NCI-H146 treated with DMSO at 0.1 percent for 48 hours (cell line): ENCODE measurements at regions not wholly inside any gene's neighbourhood (a gene's known extent, or its start where the extent isn't known, plus 50 kb on each side); places are given as distances from the start of the nearest gene placed in this dataset.

Experiments
- DNase-seq: peaks from one replicate; lab custom pipeline; 2025; ENCODE audit not compliant: unreplicated experiment; lab: John Stamatoyannopoulos, UW

DNA sequence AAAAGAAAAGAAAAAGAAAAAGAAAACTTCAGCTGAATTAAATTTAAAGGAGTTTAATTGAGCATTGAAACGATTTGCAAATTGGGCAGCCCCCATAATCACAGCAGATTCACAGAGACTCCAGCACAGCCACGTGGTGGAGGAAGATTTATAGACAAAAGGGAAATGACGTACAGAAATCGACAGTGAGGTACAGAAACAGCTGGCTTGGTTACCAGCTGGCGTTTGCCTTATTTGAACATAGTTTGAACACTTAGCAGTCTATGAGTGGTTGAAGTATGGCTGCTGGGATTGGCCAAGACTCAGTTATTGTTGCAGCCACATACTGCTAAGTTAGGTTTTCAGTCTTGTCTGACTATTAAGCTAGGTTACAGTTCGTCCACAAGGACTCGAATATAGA is 312.2 kb upstream of the SLC14A2 start:
- DNase-seq: no peak

DNA sequence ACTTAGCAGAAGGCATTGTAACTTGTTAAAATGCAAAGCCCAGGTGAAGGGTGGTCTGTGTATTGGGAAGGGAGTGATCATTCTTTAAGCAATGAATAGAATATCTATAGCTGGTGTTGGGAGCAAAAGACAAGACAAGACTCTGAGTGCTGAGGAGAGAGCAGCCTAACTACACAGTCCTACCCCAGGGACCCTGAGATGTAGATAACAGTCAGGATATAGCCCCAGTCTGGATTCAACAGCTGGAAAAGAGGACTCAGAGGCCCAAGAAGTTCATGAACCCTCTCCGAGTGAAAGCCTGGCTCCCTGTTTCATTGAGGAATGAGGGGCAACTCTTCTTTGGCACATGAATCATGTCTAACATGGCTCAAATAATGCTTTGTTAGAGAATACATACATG is 310.7 kb upstream of the SLC14A2 start:
- DNase-seq: no peak

DNA sequence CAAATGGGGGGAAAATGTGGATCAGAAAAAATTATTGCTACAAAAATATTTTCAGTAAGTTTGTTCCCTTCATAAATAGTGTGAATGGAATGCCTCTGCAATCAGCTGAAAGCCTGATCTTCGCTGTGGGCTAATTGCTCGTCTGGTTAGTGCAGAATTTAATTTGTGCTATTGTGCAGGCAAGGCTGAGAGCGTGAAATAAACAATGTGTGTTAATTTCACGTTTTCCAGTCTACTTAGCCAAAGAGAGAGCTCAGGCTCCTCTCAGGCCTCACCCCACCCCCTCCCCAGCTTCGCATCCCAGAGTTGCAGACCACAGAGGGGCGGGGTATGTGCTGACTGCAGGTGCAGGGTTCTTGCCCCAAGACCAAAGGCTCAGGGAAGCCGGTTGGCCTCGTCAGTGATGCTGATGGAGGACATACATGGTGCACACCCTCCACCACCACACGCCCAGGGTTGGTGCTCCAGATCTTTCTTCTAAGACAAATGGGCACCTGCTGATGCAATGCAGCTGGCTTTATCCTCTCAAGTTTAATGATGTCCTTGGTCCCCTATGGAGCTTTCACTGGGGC is 302.6 kb upstream of the SLC14A2 start:
- DNase-seq: peak; percentile 16

DNA sequence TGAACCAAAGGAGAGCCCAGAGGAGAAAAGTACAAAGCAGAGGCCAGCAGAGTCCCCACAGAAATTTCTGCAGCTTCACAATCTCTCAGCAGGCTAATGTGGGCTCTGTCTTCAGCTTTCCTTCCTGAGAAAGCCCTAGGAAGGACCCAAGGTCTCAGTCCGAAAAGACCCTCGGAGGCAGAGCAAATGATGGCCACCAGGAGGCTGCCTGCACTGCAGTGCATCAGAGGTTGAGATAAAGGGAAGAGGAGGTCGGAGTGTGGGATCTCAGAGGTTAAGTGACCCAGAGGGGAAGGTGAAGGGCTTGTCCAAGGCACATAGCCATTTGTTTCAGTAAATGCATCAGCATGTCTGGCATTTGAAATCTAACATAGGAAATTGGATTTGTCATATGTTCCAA is 299.1 kb upstream of the SLC14A2 start:
- DNase-seq: no peak

DNA sequence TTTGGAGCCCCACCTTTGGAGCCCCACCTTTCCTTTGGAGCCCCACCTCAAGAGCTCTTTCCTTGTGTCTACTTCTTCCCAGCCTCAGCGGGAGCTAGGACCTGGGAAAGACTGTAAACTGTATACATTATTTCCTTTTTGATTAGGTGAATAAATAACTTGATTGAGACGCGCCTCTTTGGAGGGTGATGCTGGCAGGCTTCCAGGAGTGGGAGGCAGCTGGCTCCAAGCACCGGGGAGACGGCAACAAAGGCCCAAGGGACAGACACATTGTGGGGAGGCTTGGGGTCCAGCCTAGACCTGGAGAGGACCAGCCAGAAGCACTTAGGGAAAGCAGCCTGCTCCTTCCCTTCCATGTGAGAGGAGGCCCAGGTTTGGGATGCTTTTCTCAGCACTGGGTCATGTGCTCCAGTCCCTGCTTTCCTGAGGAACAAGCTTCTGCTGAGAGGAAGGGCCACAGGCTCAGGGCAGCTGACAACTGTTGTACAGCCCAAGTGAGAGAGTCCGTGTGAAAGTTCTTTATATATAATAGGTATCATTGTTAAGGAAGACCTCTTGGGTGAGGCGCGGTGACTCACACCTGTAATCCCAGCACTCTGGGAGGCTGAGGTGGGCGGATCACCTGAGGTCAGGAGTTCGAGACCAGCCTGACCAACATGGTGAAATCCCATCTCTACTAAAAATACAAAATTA is 297.2 kb upstream of the SLC14A2 start:
- DNase-seq: peak; percentile 65

DNA sequence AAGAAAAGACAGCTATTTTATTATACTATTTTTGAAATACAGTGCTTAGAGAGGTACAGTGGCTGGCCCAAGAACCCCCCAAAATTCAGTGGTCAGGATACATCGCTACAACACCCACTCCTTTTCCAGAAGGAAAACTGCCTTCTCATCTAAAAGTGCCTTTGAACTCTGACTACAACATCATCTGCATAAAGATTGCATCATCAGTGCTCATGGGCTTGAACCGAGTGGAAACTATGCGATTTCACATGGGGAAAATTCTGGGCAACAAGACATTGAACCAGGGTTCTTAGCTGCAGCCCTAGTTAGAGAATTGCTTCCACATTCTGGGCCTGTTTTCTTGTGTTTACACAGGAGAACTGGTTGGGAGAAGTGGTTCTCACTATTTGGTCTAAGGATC is 294.6 kb upstream of the SLC14A2 start:
- DNase-seq: no peak

DNA sequence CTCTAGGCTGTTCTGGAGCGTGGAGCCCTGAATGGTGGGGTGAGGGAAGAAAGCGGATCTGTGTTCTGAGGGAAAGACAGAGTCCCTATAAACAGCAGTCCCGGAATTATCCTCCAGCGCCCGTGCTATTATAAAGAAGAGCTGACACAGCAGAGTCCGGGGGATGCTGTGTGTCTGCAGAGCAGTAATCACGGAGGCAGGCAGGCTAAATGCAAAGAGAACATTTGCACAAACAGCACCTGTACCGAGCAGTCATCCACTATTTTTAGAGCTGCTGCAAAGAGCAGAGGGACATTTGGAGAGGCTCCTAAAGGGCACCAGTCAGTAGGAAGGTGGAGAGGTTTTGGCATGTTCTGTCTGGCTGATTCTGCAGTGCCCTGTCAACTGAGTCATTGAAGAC is 293.8 kb upstream of the SLC14A2 start:
- peak; percentile 33 for DNase-seq

DNA sequence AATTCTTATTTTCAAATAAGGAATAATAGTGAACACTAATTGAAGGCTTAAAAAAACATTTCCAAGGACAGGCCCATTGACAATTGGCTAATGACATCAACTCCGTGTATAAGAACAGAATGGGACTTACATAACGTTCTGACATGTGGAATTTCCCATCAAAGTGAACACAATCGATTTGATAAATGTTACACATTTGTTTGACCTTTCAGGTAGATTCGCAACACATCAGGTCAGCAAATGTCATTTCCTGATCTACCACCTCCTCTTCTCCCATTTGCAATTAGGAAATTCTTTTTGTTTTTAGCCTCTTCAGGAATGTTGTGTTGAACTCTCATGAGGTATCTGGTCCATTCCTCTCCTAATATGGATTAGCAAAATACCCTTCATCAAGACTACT is 292.9 kb upstream of the SLC14A2 start:
- DNase-seq: no peak

DNA sequence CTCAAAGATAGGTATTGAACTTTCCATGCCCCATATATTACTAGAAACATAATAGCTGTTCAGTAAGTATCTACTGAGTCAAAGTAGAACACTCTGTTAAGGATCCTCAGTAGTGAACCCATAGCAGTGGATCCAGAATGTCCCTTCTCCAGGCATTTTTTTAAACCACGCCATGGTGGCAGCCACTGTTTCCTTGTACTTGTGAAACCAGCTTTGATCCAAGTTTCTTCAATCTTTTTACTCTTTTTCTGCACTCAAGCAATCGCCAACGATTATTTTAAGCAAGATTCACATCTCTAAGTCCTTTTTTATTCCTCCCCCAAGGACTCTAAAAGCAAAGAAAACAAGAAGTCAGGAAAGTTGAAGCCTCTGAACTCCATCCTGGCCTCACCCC is 291.2 kb upstream of the SLC14A2 start:
- no peak for DNase-seq

DNA sequence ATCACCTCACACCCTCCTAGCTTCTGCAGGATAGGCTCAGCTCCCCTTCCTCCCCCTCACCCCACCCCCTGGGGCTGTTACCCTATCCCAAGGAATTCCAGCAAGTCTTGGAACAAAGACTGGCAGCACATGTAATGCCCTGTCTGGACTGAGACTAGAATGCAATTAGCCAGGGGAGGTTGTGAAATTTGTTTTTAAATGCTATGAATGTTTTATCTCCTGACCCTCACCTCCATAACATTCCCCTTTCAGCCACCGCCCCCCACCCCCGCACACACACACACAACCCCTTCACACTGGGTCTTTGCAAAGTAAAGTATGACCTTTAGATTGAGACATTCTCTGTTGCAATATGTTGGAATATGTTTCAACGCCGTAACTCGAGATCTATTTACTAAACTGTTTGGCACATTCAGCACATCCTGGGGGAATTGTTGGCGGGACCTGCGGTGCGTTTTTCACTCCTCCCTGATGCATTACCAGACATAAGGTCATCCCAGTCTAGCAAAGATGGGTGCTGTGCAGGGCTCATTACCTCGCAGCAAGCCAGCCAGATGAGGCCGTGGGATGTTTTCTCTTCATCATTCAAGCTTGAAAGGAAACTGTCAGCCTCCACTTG is 290.7 kb upstream of the SLC14A2 start:
- DNase-seq: no peak

DNA sequence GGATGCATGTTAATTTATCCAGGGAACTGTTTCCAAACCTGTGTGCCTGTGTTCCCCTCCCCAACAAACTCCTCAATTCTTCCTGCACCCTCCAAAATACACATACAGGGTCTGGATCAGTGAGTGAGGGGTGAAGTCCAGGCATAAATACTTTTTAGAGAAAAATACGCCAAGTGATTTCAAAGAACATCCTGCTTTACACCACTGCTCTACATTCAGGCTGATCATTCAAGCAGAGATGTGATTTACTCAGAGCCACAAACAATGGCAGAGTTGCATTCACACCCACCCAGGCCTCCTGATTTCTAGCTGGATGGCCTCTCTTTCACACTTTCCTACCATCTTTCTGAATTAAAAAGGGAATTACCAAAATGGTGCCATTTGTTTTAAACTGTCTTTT is 289.5 kb upstream of the SLC14A2 start:
- DNase-seq: no peak

DNA sequence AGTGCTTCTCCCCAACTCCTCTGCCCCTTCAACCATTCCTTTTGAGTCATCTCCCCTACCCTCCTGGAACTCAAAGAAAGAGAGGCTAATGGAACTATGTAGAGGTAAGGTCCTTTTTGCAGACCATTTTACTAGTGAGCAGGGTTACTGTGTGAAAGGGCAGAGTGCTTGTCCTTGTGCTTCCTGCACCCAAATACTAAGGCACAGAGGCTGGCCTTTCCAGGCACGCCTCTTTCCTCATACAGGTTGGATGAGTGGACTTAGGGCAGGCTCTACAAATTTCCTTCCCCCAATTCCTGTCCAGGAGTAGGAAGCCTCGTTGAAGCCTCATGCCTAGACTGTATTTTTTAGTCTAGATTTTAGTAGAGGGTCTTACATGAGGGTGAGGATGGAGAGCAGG is 288.8 kb upstream of the SLC14A2 start:
- DNase-seq: no peak

DNA sequence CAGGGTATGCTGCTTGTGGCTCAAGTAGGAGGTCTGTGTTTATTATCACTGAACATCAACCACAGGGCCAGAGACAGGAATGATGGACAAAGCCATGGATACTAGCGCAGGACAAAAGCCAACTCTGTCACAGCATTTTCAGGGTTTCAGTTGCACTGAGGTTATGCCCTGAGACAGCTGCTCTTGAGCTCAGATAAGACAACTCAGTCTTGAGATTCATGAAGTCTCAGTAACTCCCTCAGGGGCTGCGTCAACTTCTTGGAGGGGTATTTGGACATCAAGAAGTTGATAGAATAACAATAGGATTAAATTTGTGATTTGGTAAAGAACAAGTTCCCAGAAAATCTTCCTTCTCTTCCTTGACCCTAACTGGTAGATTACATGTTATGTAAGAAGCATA is 287.0 kb upstream of the SLC14A2 start:
- no peak for DNase-seq

DNA sequence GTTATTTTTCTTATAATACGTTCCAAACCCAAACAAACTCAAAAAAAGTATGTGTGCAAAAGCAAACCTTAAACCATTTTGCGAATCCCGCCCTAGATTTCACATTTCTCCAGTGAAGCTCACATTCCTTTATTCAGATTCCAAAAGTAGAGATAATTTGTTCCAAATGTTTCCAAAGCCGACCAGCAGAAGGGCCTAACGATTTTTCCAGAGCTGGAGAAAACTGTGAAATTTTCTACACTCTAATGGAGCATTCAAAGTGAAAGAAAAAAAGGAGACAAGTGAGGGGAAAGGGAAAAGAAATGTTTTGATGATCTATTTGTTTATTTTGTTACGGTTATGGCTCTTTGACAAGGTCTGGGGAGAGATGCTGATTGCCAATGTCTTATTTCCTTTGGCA is 286.5 kb upstream of the SLC14A2 start:
- no peak for DNase-seq

DNA sequence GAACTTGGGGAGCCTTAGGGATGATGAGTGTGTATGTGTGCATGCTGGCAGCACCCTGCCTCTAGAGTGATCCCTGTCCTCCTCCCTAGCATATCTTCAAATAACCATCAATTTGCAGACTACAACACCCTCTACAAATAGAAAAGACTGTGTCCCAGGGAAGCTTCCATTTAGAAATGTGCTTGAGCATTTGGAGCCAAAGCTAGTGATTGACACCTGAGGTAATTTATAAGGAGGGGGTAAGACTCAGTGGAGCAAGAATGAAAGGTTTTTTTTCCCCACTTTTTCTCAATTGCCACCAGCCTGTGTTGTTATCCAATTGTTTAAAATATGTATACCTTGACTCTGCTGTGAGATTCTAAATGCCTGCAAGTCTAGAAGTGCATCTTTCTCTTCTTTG is 286.0 kb upstream of the SLC14A2 start:
- DNase-seq: no peak

DNA sequence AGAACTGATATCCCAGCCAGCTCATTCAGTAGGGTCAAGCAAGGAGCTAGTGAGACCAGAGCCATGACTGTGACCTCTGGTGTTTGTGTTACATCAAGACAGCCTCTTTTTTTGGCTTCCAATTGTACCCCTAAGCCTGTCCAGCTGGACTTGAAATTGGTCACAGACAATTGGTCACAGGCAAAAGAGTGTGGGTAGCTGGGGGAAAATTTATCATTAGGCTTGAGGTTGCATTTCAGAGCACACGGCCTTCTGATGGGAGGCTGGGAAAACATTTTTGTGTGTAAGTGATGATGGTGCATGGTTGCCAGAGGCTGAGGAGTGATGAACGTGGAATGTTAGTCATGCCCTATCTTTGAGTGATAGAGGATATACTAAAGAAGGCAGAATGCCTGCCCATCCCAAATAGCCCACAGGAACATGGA is 285.1 kb upstream of the SLC14A2 start:
- no peak for DNase-seq

DNA sequence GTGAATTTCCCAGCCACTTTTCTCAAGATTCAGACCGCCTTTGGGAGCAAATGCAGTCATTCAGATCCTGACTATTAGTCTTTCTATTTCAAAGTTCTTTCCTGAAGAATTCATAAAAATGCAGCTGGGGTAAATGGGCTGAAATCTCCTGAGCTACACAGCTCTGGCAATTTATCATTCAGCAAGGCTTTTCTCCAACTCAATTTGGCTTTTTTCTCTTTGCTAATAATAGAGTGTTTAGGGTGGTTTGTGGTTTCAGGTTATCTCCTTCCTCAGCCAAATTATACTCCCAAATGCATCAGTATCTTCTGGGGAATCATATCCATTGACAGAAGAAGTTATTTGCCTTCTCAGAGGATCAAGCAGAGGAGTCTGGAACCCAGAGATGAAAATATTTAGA is 282.4 kb upstream of the SLC14A2 start:
- no peak for DNase-seq

DNA sequence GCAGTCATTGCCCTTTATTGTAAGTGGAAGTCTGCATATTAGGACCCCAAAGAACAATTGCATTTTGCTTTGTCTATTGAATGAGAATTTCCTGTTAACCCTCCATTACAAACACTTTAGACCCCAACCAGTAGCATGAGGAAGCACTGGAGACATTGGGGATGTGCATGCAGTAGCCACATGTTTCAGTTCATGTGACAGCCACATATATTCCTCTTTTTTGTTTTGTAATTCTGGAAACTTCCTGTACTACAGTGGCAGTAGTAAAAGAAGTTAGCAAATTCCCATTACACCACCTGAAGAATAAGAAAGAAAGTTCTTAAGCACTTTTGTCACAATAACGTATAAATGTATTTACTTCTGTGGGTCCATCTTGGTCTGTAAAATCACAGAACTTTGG is 281.1 kb upstream of the SLC14A2 start:
- no peak for DNase-seq

DNA sequence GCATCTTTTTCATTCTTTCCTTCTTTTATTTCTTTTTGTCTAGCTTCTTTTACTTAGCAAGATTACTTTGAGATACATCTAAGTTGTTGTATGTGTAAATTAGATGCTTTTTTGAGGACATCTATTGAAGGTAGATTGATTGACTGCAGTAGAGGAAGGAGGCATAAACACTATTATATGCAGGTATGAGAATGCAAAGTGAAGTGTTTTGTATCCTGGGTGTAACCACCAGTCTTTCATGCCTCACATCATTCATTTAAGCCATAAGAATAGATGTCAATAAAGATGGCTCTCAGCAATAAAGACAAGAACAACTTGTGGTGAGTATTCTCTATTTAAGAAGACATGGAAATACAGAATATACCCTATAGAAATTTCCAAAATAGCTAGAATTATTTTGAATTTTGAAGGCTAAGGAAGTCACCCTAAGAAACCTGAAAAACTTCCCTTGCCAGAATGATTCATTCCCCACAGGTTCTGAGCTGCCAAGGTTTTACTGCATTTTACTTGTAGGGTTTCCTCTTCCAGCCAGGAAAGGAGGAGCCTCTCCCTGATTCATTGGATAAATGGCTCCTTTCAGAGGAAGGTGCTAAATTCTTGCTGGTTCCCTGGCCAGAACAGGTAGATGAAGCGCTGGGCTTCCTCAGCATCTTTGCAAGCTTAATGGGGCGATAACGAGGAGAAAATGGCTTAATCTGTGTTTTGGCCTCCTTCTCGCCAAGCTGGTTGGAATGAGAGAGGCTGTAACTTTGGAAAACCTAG is 279.8 kb upstream of the SLC14A2 start:
- DNase-seq: no peak

DNA sequence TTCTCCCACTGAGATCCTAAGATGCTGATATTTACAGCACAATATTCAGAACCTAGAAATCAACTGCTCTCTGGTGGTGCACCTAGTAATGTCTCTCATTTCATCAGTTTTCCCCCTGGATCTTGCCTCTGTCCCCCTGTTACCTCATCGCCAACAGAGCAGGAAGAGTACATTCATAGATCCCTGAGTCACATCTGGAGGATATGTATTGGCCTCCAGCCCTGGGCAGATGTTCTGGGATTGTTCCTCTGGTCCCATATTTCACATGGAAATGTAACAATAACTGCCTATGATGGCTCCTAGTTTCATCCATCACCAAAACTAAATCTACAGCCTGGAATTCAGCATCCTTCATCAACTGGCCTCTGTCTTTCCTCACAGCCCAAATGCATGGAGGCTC is 278.8 kb upstream of the SLC14A2 start:
- DNase-seq: peak; percentile 18

DNA sequence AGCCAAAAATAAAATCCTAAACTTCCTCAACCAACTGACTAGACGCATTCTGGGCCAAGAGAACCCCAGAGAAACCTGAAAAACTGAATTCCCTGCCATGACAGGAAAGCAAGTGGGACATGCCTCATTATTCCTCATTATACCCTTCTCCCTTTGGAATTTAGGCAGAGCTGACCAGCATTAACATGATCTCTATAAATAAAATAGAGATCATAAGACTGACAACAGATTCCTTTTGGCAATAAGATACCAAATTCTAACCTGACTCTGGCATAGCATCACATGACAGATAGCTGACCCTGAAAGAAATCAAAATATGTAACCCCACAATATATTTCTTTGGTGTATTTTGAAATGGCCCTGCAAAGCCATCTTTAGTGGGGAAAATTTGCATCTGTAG is 277.8 kb upstream of the SLC14A2 start:
- DNase-seq: no peak
